Urinary bladder (tissue), 3 donors: ENCODE measurements at regions not wholly inside any gene's neighbourhood (a gene's known extent, or its start where the extent isn't known, plus 50 kb on each side); places are given as distances from the start of the nearest gene placed in this dataset.

Experiments
- DNase-seq: peaks from one replicate; pipeline ENCODE4 v3.0.0-alpha.2; 2015; ENCODE audit errors: extremely low spot score
- H3K27ac ChIP-seq: one replicate; pipeline ENCODE4 v1.5.1; 2013; ENCODE audit warnings: low read depth, mild to moderate bottlenecking, moderate library complexity
- H3K36me3 ChIP-seq: one replicate; pipeline ENCODE4 v1.6.1; 2013; ENCODE audit warnings: mild to moderate bottlenecking, moderate library complexity; ENCODE audit not compliant: insufficient read depth
- H3K4me1 ChIP-seq: one replicate; pipeline ENCODE4 v1.6.1; 2013; ENCODE audit warnings: mild to moderate bottlenecking, moderate library complexity; ENCODE audit not compliant: insufficient read depth
- H3K4me3 ChIP-seq: one replicate; pipeline ENCODE4 v1.5.1; 2013; ENCODE audit warnings: low read depth, low read length
- WGBS: extraction: QIAGEN DNeasy Blood & Tissue Kit; methylation state at CpG from one replicate; pipeline ENCODE4 v1.1.7; 2013; 5-methylcytosine and 5-hydroxymethylcytosine counted together
- donor health status: healthy with polysubstance abuse.
- donor health status: healthy.

GRCh38 chr11:104526006-104526405 is 362.1 kb upstream of the PDGFD start:
- Histone ChIP-seq H3K27ac (no peak overlapping the region), H3K4me1 (no peaks in the 10 kb centered on the region), H3K4me3 (no peak overlapping the region), H3K36me3 (no peaks in the 10 kb centered on the region)
- 38% methylated on average over 2 of the region's 2 CpGs for WGBS
- no peak for DNase-seq

GRCh38 chr11:104525416-104525815 is 361.5 kb upstream of the PDGFD start:
- H3K27ac ChIP-seq: no peak overlapping the region
- H3K4me1 ChIP-seq: no peaks in the 10 kb centered on the region
- DNase-seq: no peak
- no peaks in the 10 kb centered on the region for H3K36me3 ChIP-seq
- no peak overlapping the region for H3K4me3 ChIP-seq
- WGBS: 79% methylated on average over 3 of the region's 3 CpGs

- Histone ChIP-seq H3K27ac (no peak overlapping the region), H3K4me1 (no peaks in the 10 kb centered on the region), H3K36me3 (no peaks in the 10 kb centered on the region), H3K4me3 (no peak overlapping the region)
- DNase-seq: no peak
These were observed 360.3 kb upstream of the PDGFD start for GRCh38 chr11:104524254-104524653.

GRCh38 chr11:104523611-104524010 is 359.7 kb upstream of the PDGFD start:
- Histone ChIP-seq H3K27ac (no peak overlapping the region), H3K36me3 (no peaks in the 10 kb centered on the region), H3K4me1 (no peaks in the 10 kb centered on the region), H3K4me3 (no peak overlapping the region)
- WGBS: 91% methylated on average over 1 of the region's 1 CpG
- no peak for DNase-seq

GRCh38 chr11:104522650-104523049 is 358.7 kb upstream of the PDGFD start:
- no peak overlapping the region for H3K27ac ChIP-seq
- no peak for DNase-seq
- H3K4me3 ChIP-seq: no peak overlapping the region
- H3K4me1 ChIP-seq: no peaks in the 10 kb centered on the region
- no peaks in the 10 kb centered on the region for H3K36me3 ChIP-seq

- Histone ChIP-seq H3K4me1 (no peaks in the 10 kb centered on the region), H3K27ac (no peak overlapping the region), H3K4me3 (no peak overlapping the region), H3K36me3 (no peaks in the 10 kb centered on the region)
- WGBS: 86% methylated on average over 2 of the region's 2 CpGs
- no peak for DNase-seq
These were observed 358.2 kb upstream of the PDGFD start for GRCh38 chr11:104522123-104522522.

GRCh38 chr11:104510169-104510568 is 346.2 kb upstream of the PDGFD start:
- H3K4me1 ChIP-seq: no peaks in the 10 kb centered on the region
- H3K36me3 ChIP-seq: no peaks in the 10 kb centered on the region
- WGBS: 86% methylated on average over 2 of the region's 2 CpGs
- no peak for DNase-seq
- H3K27ac ChIP-seq: no peak overlapping the region
- no peak overlapping the region for H3K4me3 ChIP-seq

GRCh38 chr11:104490182-104490581 is 326.2 kb upstream of the PDGFD start:
- no peak for DNase-seq
- no peak overlapping the region for H3K27ac ChIP-seq
- no peak overlapping the region for H3K4me3 ChIP-seq
- H3K36me3 ChIP-seq: no peaks in the 10 kb centered on the region
- no peaks in the 10 kb centered on the region for H3K4me1 ChIP-seq
- WGBS: 91% methylated on average over 6 of the region's 6 CpGs

- Histone ChIP-seq H3K4me1 (no peaks in the 10 kb centered on the region), H3K36me3 (no peaks in the 10 kb centered on the region), H3K27ac (no peak overlapping the region), H3K4me3 (no peak overlapping the region)
- DNase-seq: no peak
- 46% methylated on average over 3 of the region's 3 CpGs for WGBS
These were observed 324.6 kb upstream of the PDGFD start for GRCh38 chr11:104488561-104488960.

- no peak for DNase-seq
- H3K4me1 ChIP-seq: no peaks in the 10 kb centered on the region
- no peak overlapping the region for H3K4me3 ChIP-seq
- no peak overlapping the region for H3K27ac ChIP-seq
- no peaks in the 10 kb centered on the region for H3K36me3 ChIP-seq
- WGBS: 49% methylated on average over 4 of the region's 4 CpGs
These were observed 323.3 kb upstream of the PDGFD start for GRCh38 chr11:104487046-104487806.

GRCh38 chr11:104484804-104485554 is 321.0 kb upstream of the PDGFD start:
- Histone ChIP-seq H3K4me1 (no peaks in the 10 kb centered on the region), H3K4me3 (no peak overlapping the region), H3K27ac (no peak overlapping the region), H3K36me3 (no peaks in the 10 kb centered on the region)
- 72% methylated on average over 4 of the region's 4 CpGs for WGBS
- no peak for DNase-seq

GRCh38 chr11:104476898-104477297 is 313.0 kb upstream of the PDGFD start:
- WGBS: 77% methylated on average over 2 of the region's 2 CpGs
- Histone ChIP-seq H3K27ac (no peak overlapping the region), H3K4me3 (no peak overlapping the region), H3K4me1 (no peaks in the 10 kb centered on the region), H3K36me3 (no peaks in the 10 kb centered on the region)
- no peak for DNase-seq

- Histone ChIP-seq H3K36me3 (no peaks in the 10 kb centered on the region), H3K4me3 (no peak overlapping the region), H3K4me1 (no peaks in the 10 kb centered on the region), H3K27ac (no peak overlapping the region)
- no peak for DNase-seq
These were observed 312.5 kb upstream of the PDGFD start for GRCh38 chr11:104476454-104476853.

GRCh38 chr11:104467404-104467803 is 303.5 kb upstream of the PDGFD start:
- DNase-seq: no peak
- no peak overlapping the region for H3K27ac ChIP-seq
- H3K36me3 ChIP-seq: no peaks in the 10 kb centered on the region

More at GRCh38 chr11:104467404-104467803, 303.5 kb upstream of the PDGFD start:
- no peaks in the 10 kb centered on the region for H3K4me1 ChIP-seq
- H3K4me3 ChIP-seq: no peak overlapping the region
